ENCODE measurements at regions not wholly inside any gene's neighbourhood (a gene's known extent, or its start where the extent isn't known, plus 50 kb on each side); places are given as distances from the start of the nearest gene placed in this dataset.

DNA sequence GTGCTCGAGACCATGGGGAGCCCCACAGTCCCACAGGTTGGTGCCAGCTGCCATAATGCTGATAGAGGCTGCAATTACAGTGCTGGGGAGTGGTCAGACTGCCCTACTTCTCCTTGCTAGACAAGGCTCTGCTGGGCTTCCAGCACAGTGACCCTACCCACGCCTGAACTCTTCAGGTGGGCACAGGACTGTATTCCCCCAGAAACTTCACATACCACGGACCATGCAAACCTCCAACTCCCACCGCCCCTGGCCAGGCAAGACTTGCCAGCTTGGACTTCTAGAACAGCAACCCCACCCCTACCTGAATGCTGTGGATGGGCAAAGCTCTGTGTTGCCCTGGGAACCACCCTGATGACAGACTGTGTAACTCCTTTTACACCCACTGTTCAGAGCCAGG lies 885.3 kb downstream of the SI start:
- no peak for DNase-seq (ENCODE audit: low spot score)
- in situ Hi-C loops (cut with MboI; ENCODE audit: low pct_unique_long_range_greater_than_20kb, low sequenced_read_pairs, unreplicated experiment), result no loop called here
- no peak for TF ChIP-seq CTCF (IDR thresholded peaks at IDR 0.05; ENCODE audit: extremely low read depth, insufficient read depth, missing control alignments)

DNA sequence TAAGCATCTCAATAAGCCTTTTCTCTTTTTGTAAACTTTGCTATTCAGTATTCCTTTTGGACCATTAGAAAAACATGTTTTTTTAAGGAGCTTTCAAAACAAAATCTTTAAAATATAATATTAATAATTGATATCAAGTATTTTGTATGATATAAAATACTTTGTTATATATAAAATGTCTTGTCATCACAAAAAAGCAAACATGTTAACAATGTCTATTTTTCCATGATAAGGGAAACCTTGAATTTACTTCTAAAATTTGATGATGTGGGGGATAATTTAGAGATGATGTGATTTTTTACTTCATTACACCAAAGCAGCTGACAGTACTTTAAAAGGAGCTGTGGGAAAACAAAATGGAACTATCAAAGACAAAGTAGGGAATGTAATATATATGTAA lies 887.7 kb downstream of the SI start:
- in situ Hi-C loops (cut with MboI; ENCODE audit: low pct_unique_long_range_greater_than_20kb, low sequenced_read_pairs, unreplicated experiment), result no loop called here
- TF ChIP-seq CTCF (IDR thresholded peaks at IDR 0.05; ENCODE audit: extremely low read depth, insufficient read depth, missing control alignments), result no peak
- no peak for DNase-seq (ENCODE audit: low spot score)

- TF ChIP-seq CTCF (IDR thresholded peaks at IDR 0.05; ENCODE audit: extremely low read depth, insufficient read depth, missing control alignments), result no peak
- DNase-seq (ENCODE audit: low spot score), result no peak
- in situ Hi-C loops (cut with MboI; ENCODE audit: low pct_unique_long_range_greater_than_20kb, low sequenced_read_pairs, unreplicated experiment), result no loop called here
Measured at GRCh38 chr3:164186095-164186494, 892.2 kb downstream of the SI start.

GRCh38 chr3:164179110-164179774 lies 899.1 kb downstream of the SI start:
- TF ChIP-seq CTCF (IDR thresholded peaks at IDR 0.05; ENCODE audit: extremely low read depth, insufficient read depth, missing control alignments), result no peak
- in situ Hi-C loops (cut with MboI; ENCODE audit: low pct_unique_long_range_greater_than_20kb, low sequenced_read_pairs, unreplicated experiment), result no loop called here
- no peak for DNase-seq (ENCODE audit: low spot score)

- no peak for TF ChIP-seq CTCF (IDR thresholded peaks at IDR 0.05; ENCODE audit: extremely low read depth, insufficient read depth, missing control alignments)
- no peak for DNase-seq (ENCODE audit: low spot score)
- in situ Hi-C loops (cut with MboI; ENCODE audit: low pct_unique_long_range_greater_than_20kb, low sequenced_read_pairs, unreplicated experiment), result no loop called here
Measured at GRCh38 chr3:164174059-164174458, 904.2 kb downstream of the SI start.

GRCh38 chr3:164155400-164155799 lies 922.9 kb downstream of the SI start:
- no peak for TF ChIP-seq CTCF (IDR thresholded peaks at IDR 0.05; ENCODE audit: extremely low read depth, insufficient read depth, missing control alignments)
- no peak for DNase-seq (ENCODE audit: low spot score)
- in situ Hi-C loops (cut with MboI; ENCODE audit: low pct_unique_long_range_greater_than_20kb, low sequenced_read_pairs, unreplicated experiment), result no loop called here

Measured in GM13977 (cell line).